22Rv1 (cell line): ENCODE measurements at regions not wholly inside any gene's neighbourhood (a gene's known extent, or its start where the extent isn't known, plus 50 kb on each side); places are given as distances from the start of the nearest gene placed in this dataset.

Experiments used
- CTCF ChIP-seq: fragments of 450-650 bp; IDR thresholded peaks from 2 replicates; pipeline ENCODE4 v1.5.1; 2017; ENCODE audit warnings: mild to moderate bottlenecking
- ZFX ChIP-seq: fragments of 450-650 bp; IDR thresholded peaks from 2 replicates; pipeline ENCODE4 v1.6.1; 2017; ENCODE audit warnings: antibody characterized with exemption, borderline replicate concordance

- TF ChIP-seq CTCF (no peak), ZFX (no peak)
These were observed 121.6 kb downstream of the SIK1 start for GRCh38 chr21:43305336-43305665.
